ENCODE measurements at regions not wholly inside any gene's neighbourhood (a gene's known extent, or its start where the extent isn't known, plus 50 kb on each side); places are given as distances from the start of the nearest gene placed in this dataset.

- peak; percentile 76 for TF ChIP-seq CTCF (IDR thresholded peaks at IDR 0.05)
- TF ChIP-seq ZFX (IDR thresholded peaks at IDR 0.05; ENCODE audit: borderline replicate concordance): no peak
Measured at GRCh38 chr7:80392229-80393169, 119.4 kb downstream of the GNAT3 start.
